ENCODE measurements at regions not wholly inside any gene's neighbourhood (a gene's known extent, or its start where the extent isn't known, plus 50 kb on each side); places are given as distances from the start of the nearest gene placed in this dataset.
"Not testable (repeated sequence)": the region's sequence is repeated elsewhere in the genome, so short reads cannot be mapped to it uniquely, and the experiment has no call there.

DNA sequence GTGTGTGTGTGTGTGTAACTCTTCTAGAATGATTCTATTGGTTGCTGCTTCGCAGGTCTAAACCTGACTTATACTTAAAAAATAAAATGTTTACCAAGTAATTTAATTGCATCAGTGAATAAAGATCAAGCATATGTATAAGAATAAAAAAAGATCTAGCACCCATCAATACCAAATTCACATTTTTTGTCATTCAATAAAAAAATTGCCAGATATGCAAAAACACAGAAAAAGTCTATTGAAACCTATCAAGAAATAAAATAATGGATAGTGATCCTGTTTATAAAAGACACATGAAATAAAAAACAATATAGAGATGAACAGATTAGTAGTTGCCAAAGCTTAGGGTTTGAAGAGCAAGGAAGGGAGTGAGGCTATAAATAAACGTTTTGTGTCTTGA, 2095.0 kb upstream of the ACO1 start:
- H3K9me3 Mint-ChIP-seq: no peaks in the 10 kb centered on the region
- Histone ChIP-seq H3K27me3 (ENCODE audit: insufficient read depth, low read length) (no peaks in the 10 kb centered on the region), H2BK15ac (ENCODE audit: low read depth, low read length) (no peak overlapping the region), H3K18ac (ENCODE audit: insufficient read length, low read depth, low read length) (no peak overlapping the region), H3K79me1 (ENCODE audit: insufficient read depth, low read depth, low read length, poor library complexity, severe bottlenecking) (no peaks in the 10 kb centered on the region), H4K20me1 (ENCODE audit: control insufficient read depth, insufficient read depth, insufficient read length) (no peaks in the 10 kb centered on the region), H3K79me2 (ENCODE audit: insufficient read depth, low read length) (no peaks in the 10 kb centered on the region), H4K8ac (replicated peaks; ENCODE audit: insufficient read length, low read depth, low read length) (no peak overlapping the region), H3K23me2 (ENCODE audit: insufficient read length, low read depth, low read length, poor library complexity, severe bottlenecking) (no peaks in the 10 kb centered on the region), H2BK5ac (ENCODE audit: insufficient read length, low read length) (no peak overlapping the region), H2AFZ (ENCODE audit: low read length) (no peak overlapping the region), H4K91ac (ENCODE audit: insufficient read length, low read depth, low read length) (no peak overlapping the region), H3K4ac (ENCODE audit: low read depth, low read length) (no peak overlapping the region), H2BK12ac (ENCODE audit: insufficient read length, low read depth, low read length) (no peak overlapping the region), H2AK5ac (ENCODE audit: insufficient read length, low read length) (no peak overlapping the region), H3K9me3 (ENCODE audit: control insufficient read depth, low read depth, low read length) (no peaks in the 10 kb centered on the region), H3K56ac (ENCODE audit: insufficient read length, low read depth, low read length) (no peak overlapping the region), H3K4me1 (ENCODE audit: insufficient read depth, low read length) (no peaks in the 10 kb centered on the region), H3K4me2 (ENCODE audit: insufficient read depth, insufficient read length, low read length) (no peak overlapping the region), H2BK20ac (ENCODE audit: low read depth, low read length, poor library complexity, severe bottlenecking) (no peak overlapping the region), H3K14ac (ENCODE audit: insufficient read depth, low read length) (no peak overlapping the region), H2BK120ac (ENCODE audit: low read depth, low read length, poor library complexity, severe bottlenecking) (no peak overlapping the region), H3T11ph (ENCODE audit: low read length) (no peak overlapping the region), H3K23ac (ENCODE audit: insufficient read length, low read depth, low read length) (no peak overlapping the region), H3K9ac (ENCODE audit: extremely low read depth, insufficient read length, low read length) (no peak overlapping the region), H3K27ac (ENCODE audit: insufficient read length, low read depth, low read length) (no peak overlapping the region), H4K5ac (ENCODE audit: insufficient read length, low read depth, low read length) (no peak overlapping the region)
- no CpG with 5 or more reads among the region's 2 CpGs for WGBS (ENCODE audit: extremely low coverage, insufficient read length, low lambda C conversion rate)
- no peak for DNase-seq
- H3K4me1 Mint-ChIP-seq: no peaks in the 10 kb centered on the region
- no peak for TF ChIP-seq CTCF (conservative IDR thresholded peaks at IDR 0.05)
- no peak overlapping the region for H3K27ac Mint-ChIP-seq
- H3K27me3 Mint-ChIP-seq (ENCODE audit: low read depth): no peaks in the 10 kb centered on the region
- H3K4me3 Mint-ChIP-seq: no peak overlapping the region
- no peaks in the 10 kb centered on the region for H3K36me3 Mint-ChIP-seq (ENCODE audit: insufficient read depth in 1 of 3, low read depth in 3 of 3)

- H2BK15ac ChIP-seq (ENCODE audit: low read depth, low read length); H3K27ac Mint-ChIP-seq; H2AFZ ChIP-seq (ENCODE audit: low read length); H3K4me1 ChIP-seq (ENCODE audit: insufficient read depth, low read length); H2BK12ac ChIP-seq (ENCODE audit: insufficient read length, low read depth, low read length); H3K79me1 ChIP-seq (ENCODE audit: insufficient read depth, low read depth, low read length, poor library complexity, severe bottlenecking); H3T11ph ChIP-seq (ENCODE audit: low read length); H2AK5ac ChIP-seq (ENCODE audit: insufficient read length, low read length); H4K20me1 ChIP-seq (ENCODE audit: control insufficient read depth, insufficient read depth, insufficient read length); DNase-seq; H4K91ac ChIP-seq (ENCODE audit: insufficient read length, low read depth, low read length); H3K23me2 ChIP-seq (ENCODE audit: insufficient read length, low read depth, low read length, poor library complexity, severe bottlenecking); H3K27ac ChIP-seq (ENCODE audit: insufficient read length, low read depth, low read length); H2BK120ac ChIP-seq (ENCODE audit: low read depth, low read length, poor library complexity, severe bottlenecking); H3K18ac ChIP-seq (ENCODE audit: insufficient read length, low read depth, low read length); H3K23ac ChIP-seq (ENCODE audit: insufficient read length, low read depth, low read length); H3K36me3 Mint-ChIP-seq (ENCODE audit: insufficient read depth in 1 of 3, low read depth in 3 of 3); H3K9me3 ChIP-seq (ENCODE audit: control insufficient read depth, low read depth, low read length); H3K79me2 ChIP-seq (ENCODE audit: insufficient read depth, low read length); H4K5ac ChIP-seq (ENCODE audit: insufficient read length, low read depth, low read length); H4K8ac ChIP-seq (replicated peaks; ENCODE audit: insufficient read length, low read depth, low read length); H3K9ac ChIP-seq (ENCODE audit: extremely low read depth, insufficient read length, low read length); H3K27me3 ChIP-seq (ENCODE audit: insufficient read depth, low read length); H3K14ac ChIP-seq (ENCODE audit: insufficient read depth, low read length); H3K56ac ChIP-seq (ENCODE audit: insufficient read length, low read depth, low read length); H3K27me3 Mint-ChIP-seq (ENCODE audit: low read depth); H3K4me3 Mint-ChIP-seq; H3K4ac ChIP-seq (ENCODE audit: low read depth, low read length); H3K4me2 ChIP-seq (ENCODE audit: insufficient read depth, insufficient read length, low read length); H2BK5ac ChIP-seq (ENCODE audit: insufficient read length, low read length); H2BK20ac ChIP-seq (ENCODE audit: low read depth, low read length, poor library complexity, severe bottlenecking); H3K9me3 Mint-ChIP-seq; H3K4me1 Mint-ChIP-seq: not testable (repeated sequence)
These were observed 2092.4 kb upstream of the ACO1 start for GRCh38 chr9:30292026-30292425.

All from H9 (cell line).